SK-N-MC (cell line): ENCODE measurements at regions not wholly inside any gene's neighbourhood (a gene's known extent, or its start where the extent isn't known, plus 50 kb on each side); places are given as distances from the start of the nearest gene placed in this dataset.

ENCODE experiments used
- EZH2 ChIP-seq: fragments of 200-600 bp; sonication (generic); IDR thresholded peaks from one replicate; pipeline ENCODE4 v1.6.1; 2017; ENCODE audit warnings: antibody characterized with exemption
- FOXP2 ChIP-seq: optimal IDR thresholded peaks from 2 replicates; pipeline ENCODE3; 2011; ENCODE audit warnings: mild to moderate bottlenecking, moderate library complexity; ENCODE audit not compliant: insufficient read depth; ENCODE audit errors: extremely low read length, control extremely low read depth
- POLR2AphosphoS5 ChIP-seq: IDR thresholded peaks from 2 replicates; pipeline ENCODE4 v1.6.1; 2012; ENCODE audit warnings: mild to moderate bottlenecking, low read depth, low read length, borderline replicate concordance

- TF ChIP-seq EZH2 (no peak), POLR2AphosphoS5 (no peak), FOXP2 (no peak)
These were observed 992.9 kb downstream of the GALC start for GRCh38 chr14:87000081-87000480.
